ENCODE measurements at regions not wholly inside any gene's neighbourhood (a gene's known extent, or its start where the extent isn't known, plus 50 kb on each side); places are given as distances from the start of the nearest gene placed in this dataset.
"Not testable (repeated sequence)": the region's sequence is repeated elsewhere in the genome, so short reads cannot be mapped to it uniquely, and the experiment has no call there.

DNA sequence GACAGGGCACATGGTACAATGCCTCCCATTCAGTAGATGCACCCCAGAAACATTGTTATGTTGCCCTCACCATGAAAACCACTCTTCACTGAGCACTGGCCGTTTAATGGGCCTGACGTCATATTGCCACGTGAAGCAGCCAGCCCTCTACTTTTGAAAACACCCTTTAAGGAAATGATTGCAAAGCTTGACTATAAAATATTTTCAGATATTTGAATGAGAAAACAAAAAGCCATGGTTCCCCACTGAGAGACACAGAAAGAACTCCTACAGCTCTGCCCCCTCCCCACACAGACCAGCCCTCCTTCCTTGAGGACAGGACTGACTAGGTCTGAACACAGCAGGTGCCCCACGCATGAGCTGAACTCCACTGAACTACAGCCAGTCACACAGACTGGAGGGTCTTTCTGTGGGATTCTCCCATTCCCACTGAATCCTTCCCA is 349.1 kb downstream of the ANAPC1 start:
- Histone ChIP-seq H3K27me3 (no peaks in the 10 kb centered on the region), H3K9me3 (no peaks in the 10 kb centered on the region), H3K36me3 (ENCODE audit: low read depth, missing control alignments) (no peaks in the 10 kb centered on the region), H3K27ac (no peak overlapping the region), H3K4me3 (no peak overlapping the region), H3K4me1 (no peaks in the 10 kb centered on the region)
- 61% methylated on average over 4 of the region's 4 CpGs for WGBS, 2 donors
- TF ChIP-seq POLR2A (IDR thresholded peaks at IDR 0.05), result no peak
- TF ChIP-seq, protein P1, sequence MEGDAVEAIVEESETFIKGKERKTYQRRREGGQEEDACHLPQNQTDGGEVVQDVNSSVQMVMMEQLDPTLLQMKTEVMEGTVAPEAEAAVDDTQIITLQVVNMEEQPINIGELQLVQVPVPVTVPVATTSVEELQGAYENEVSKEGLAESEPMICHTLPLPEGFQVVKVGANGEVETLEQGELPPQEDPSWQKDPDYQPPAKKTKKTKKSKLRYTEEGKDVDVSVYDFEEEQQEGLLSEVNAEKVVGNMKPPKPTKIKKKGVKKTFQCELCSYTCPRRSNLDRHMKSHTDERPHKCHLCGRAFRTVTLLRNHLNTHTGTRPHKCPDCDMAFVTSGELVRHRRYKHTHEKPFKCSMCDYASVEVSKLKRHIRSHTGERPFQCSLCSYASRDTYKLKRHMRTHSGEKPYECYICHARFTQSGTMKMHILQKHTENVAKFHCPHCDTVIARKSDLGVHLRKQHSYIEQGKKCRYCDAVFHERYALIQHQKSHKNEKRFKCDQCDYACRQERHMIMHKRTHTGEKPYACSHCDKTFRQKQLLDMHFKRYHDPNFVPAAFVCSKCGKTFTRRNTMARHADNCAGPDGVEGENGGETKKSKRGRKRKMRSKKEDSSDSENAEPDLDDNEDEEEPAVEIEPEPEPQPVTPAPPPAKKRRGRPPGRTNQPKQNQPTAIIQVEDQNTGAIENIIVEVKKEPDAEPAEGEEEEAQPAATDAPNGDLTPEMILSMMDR (IDR thresholded peaks at IDR 0.05), result no peak
- intact Hi-C loops (cut with DNase I; ENCODE audit: low total_unique reads), result no loop called here
- DNase-seq, result no peak

DNA sequence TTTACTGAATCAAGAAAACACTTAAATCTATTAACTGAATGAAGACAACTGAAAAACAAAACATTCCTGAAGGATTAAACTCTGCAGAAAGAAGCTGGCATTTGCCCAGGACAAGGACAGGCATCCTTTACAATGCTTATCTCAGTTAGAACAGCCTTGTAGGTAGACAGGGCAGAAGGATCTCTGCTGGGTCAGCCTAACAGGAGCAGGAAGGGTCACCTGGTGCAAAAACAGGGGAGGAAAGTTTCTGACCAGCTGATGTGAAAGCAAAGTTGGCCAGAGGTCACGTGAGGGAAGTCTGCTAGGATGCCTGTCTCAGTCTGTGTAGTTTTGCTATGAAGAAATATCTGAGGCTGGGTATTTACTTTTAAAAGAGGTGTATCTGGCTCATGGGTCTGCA is 348.6 kb downstream of the ANAPC1 start:
- Histone ChIP-seq H3K4me3 (no peak overlapping the region), H3K9me3 (no peaks in the 10 kb centered on the region), H3K36me3 (ENCODE audit: low read depth, missing control alignments) (no peaks in the 10 kb centered on the region), H3K4me1 (no peaks in the 10 kb centered on the region), H3K27me3 (no peaks in the 10 kb centered on the region), H3K27ac (no peak overlapping the region)
- 43 to 47% methylated on average over 1 of the region's 1 CpG for WGBS, 2 donors
- intact Hi-C loops (cut with DNase I; ENCODE audit: low total_unique reads), result no loop called here
- no peak for DNase-seq
- TF ChIP-seq, protein P1 (IDR thresholded peaks at IDR 0.05), result no peak
- TF ChIP-seq POLR2A (IDR thresholded peaks at IDR 0.05), result no peak

DNA sequence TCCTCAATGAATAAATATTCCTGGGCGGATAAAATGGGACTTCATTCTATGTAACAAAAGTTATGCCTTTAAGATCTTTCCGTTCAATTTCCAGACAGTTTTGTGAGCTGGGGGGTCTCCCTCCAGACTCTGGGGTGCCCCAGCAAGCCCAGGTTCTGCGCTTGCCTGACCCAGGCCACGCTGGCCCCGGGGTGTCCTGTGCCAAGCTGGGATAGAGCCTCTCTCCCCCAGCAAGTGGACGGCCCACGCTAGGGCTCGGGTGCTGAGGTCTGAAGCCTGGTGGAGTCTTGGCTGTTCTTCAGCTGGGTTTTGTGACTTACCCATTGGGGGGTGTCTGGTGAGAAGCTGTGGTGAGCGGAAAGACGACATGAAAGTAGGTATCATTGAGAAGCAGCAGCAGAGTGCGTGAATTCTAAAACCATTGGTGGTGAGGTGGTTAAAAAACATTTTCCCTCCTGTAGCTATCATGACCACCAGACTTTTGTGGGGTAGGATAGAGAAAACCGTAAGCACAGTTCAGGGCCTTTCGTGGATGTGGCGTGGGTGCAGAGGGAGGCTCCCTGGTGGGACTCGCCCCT is 346.8 kb downstream of the ANAPC1 start:
- intact Hi-C loops (cut with DNase I; ENCODE audit: low total_unique reads), result no loop called here
- Histone ChIP-seq H3K27me3 (no peaks in the 10 kb centered on the region), H3K9me3 (no peaks in the 10 kb centered on the region), H3K4me1 (no peaks in the 10 kb centered on the region), H3K27ac (no peak overlapping the region), H3K36me3 (ENCODE audit: low read depth, missing control alignments) (no peaks in the 10 kb centered on the region), H3K4me3 (no peak overlapping the region)
- WGBS, 2 donors, result 93 to 94% methylated on average over 15 of the region's 15 CpGs
- TF ChIP-seq, protein P1 (IDR thresholded peaks at IDR 0.05), result no peak
- no peak for TF ChIP-seq POLR2A (IDR thresholded peaks at IDR 0.05)
- DNase-seq, result no peak

DNA sequence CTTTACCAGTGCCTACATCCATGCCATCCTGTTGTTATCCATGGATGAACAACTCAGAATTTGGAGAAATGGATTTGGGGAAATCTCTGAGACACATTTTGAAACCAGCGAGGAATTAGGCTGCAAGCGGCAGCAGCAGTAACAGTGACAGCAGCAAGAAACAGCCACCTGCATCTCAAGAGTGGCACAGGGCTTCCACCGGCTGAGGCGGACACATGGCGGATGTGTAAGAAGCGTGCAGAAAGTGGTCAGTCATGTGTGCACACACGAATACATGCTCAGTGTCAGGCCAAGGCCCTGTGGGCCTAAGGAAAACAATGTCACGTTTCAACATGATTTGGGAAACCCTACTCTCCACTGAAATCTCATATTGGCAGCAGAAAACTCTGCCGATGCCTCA is 344.0 kb downstream of the ANAPC1 start:
- H3K9me3 ChIP-seq; H3K36me3 ChIP-seq (ENCODE audit: low read depth, missing control alignments); H3K27me3 ChIP-seq; H3K4me3 ChIP-seq; intact Hi-C loops (cut with DNase I; ENCODE audit: low total_unique reads); H3K4me1 ChIP-seq; H3K27ac ChIP-seq; DNase-seq: not testable (repeated sequence)
- no CpG with 5 or more reads among the region's 9 CpGs for WGBS, 2 donors

DNA sequence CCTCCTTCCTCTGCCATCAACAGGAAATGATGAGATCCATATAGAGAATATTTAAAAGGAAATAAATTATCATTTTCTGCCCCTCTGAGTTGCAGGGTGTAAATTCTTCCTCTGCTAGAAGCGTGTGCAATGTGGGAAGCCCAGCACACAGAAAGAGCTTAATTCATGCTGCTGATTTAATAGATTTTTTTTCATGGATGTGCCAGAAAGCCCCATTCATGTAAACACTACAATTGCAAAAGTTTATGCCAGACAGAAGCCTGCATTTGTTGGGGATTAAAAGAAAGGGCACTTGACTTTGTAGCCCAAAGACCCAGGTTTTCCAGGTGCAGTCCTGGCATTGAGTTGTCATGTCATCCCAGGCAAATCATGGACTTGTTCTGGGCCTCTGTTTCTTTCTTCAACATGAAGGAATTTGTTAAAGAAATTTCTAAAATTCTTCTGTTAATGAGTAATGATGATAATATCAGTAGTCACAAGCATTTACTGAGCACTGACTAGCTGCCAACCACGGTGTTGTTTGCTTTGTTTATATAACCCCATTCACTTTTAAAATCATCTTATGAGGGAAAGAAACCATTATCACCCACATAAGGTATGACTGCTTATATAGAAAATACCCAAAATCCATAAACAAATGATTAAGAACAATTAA is 341.7 kb downstream of the ANAPC1 start:
- not testable (repeated sequence) for H3K27ac ChIP-seq

DNA sequence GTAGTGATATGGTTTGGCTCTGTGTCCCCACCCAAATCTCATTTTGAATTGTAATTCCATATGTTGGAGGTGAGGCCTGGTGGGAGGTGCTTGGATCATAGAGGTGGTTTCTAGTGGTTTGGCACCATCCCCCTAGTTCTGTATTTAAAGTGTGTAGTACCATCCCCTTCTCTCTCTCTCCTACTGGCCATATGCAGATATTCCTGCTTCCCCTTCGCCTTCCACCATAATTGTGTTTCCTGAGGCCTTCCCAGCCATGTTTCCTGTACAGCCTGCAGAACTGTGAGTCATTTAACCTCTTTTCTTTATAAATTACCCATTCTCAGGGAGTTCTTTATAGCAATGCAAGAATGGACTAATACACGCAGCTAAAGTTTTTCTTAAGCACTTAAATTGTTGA is 340.0 kb downstream of the ANAPC1 start:
- intact Hi-C loops (cut with DNase I; ENCODE audit: low total_unique reads); H3K27ac ChIP-seq; H3K4me3 ChIP-seq; DNase-seq; H3K36me3 ChIP-seq (ENCODE audit: low read depth, missing control alignments); H3K4me1 ChIP-seq; H3K9me3 ChIP-seq; H3K27me3 ChIP-seq: not testable (repeated sequence)
- 50% methylated on average over 1 of the region's 2 CpGs; no CpG with 5 or more reads in 1 of the 2 donors for WGBS, 2 donors

More for the DNA sequence above, 341.7 kb downstream of the ANAPC1 start:
- intact Hi-C loops (cut with DNase I; ENCODE audit: low total_unique reads); DNase-seq; H3K36me3 ChIP-seq (ENCODE audit: low read depth, missing control alignments); H3K9me3 ChIP-seq; H3K4me3 ChIP-seq; H3K4me1 ChIP-seq; H3K27me3 ChIP-seq: not testable (repeated sequence)
- WGBS, 2 donors, result 24 to 63% methylated on average over 1 of the region's 2 CpGs

DNA sequence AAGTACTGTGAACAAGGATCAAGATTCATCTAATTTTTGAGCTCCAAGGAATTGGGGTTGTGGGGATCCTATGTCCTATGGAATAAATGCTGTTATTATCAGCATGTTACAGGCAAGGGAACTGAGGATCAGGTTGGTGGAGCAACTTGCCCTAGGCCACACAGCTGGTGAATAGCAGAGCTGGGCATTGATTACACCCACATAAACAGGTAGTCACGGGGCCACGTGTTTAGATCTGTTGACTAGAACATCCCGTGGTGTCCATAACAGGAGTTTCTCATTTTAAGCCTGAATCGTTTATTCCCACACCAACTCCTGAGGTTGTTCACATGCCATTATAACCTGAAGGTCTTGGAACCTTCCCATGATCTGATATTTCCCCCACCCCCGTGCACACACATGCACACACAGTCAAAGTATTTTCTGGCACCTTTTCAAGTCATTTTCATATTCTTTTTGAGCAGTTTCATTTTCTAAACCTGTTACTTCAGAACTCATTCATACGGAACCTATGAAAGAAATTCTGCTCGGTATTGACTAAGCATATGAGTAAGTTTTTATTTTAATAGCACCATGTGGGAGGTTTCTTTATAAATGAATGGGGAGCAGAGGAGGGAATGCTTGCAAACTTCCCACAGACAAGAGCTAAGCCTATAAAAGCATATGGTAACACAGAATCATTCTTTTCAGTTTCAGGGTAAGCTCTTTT is 338.1 kb downstream of the ANAPC1 start:
- H3K4me3 ChIP-seq; H3K4me1 ChIP-seq; intact Hi-C loops (cut with DNase I; ENCODE audit: low total_unique reads); H3K27ac ChIP-seq; H3K27me3 ChIP-seq; H3K36me3 ChIP-seq (ENCODE audit: low read depth, missing control alignments); DNase-seq; H3K9me3 ChIP-seq: not testable (repeated sequence)
- no CpG with 5 or more reads among the region's 7 CpGs for WGBS, 2 donors

DNA sequence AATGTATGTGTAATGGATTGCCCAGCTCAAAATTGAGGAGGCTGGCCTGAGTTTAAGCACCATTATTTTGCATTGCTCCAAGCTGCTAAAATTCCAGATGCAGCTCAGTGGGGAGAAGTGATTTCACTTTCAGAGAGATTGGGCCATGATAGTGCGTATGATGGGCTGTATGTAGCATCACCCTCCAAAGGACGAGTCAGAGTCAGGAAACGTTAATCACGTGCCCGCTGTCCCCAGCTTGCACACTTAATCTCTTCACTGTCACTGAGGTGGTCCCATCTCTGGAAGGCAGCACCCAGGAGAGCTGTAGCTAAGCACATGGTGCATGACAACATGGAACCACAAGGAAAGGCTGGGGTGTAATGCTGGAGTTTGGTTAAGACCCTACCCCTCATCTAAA is 337.4 kb downstream of the ANAPC1 start:
- WGBS, 2 donors, result 86% methylated on average over 5 of the region's 5 CpGs; no CpG with 5 or more reads in 1 of the 2 donors
- H3K4me3 ChIP-seq; H3K4me1 ChIP-seq; H3K27ac ChIP-seq; DNase-seq; intact Hi-C loops (cut with DNase I; ENCODE audit: low total_unique reads); H3K27me3 ChIP-seq; H3K9me3 ChIP-seq; H3K36me3 ChIP-seq (ENCODE audit: low read depth, missing control alignments): not testable (repeated sequence)

DNA sequence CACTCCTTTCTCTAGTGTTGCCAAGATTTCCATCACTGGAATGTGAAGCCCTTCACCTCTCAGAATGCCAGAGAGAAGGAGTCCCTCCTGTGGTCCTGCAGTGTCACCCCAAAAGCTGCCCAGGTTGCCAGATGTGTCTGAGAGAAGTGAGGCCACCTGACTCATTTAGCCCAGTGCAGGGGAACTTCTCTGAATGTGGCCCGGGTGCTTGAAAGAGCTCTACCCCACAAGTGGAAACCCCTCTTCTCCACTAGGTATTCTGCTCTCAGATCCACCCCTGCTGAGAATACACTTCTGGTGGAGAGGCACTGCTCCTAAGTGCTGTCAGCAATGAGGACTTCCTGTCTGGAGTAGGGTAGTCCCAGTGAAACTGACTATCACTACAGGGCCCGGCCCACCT is 334.8 kb downstream of the ANAPC1 start:
- H3K27ac ChIP-seq; DNase-seq; intact Hi-C loops (cut with DNase I; ENCODE audit: low total_unique reads); H3K4me1 ChIP-seq; H3K4me3 ChIP-seq; H3K36me3 ChIP-seq (ENCODE audit: low read depth, missing control alignments); H3K9me3 ChIP-seq; H3K27me3 ChIP-seq: not testable (repeated sequence)
- 100% methylated on average over 1 of the region's 2 CpGs; no CpG with 5 or more reads in 1 of the 2 donors for whole genome bisulfite sequencing, 2 donors
